IMR-90 (cell line): ENCODE measurements at regions not wholly inside any gene's neighbourhood (a gene's known extent, or its start where the extent isn't known, plus 50 kb on each side); places are given as distances from the start of the nearest gene placed in this dataset.
"Not testable (repeated sequence)": the region's sequence is repeated elsewhere in the genome, so short reads cannot be mapped to it uniquely, and the experiment has no call there.

ENCODE experiments used
- ATAC-seq: fragments of 200-7000 bp; cut with Tn5 transposase; 2 replicates; pipeline ENCODE4 v1.9.1; 2020; ENCODE audit warnings: low read depth, mild to moderate bottlenecking, moderate library complexity
- BruUV-seq: library from RNA; stranded (reverse); fragments of 400-500 nt; replicated peaks from 2 replicates; lab custom pipeline; 2021; lab: Mats Ljungman, UMichigan
- CTCF ChIA-PET: fragments of 300-600 bp; formaldehyde crosslinking; extraction: SDS; loops from one replicate; lab custom pipeline; 2021; ENCODE audit warnings: antibody characterized with exemption; lab: Yijun Ruan, JAX
- POLR2A ChIA-PET: fragments of 300-600 bp; sonication (Branson Sonifier 250); formaldehyde crosslinking; loops from one replicate; lab custom pipeline; 2022; ENCODE audit warnings: antibody characterized with exemption; ENCODE audit not compliant: unreplicated experiment; lab: Charles Lee
- DNase-seq: peaks from one replicate; pipeline ENCODE4 v3.0.0; 2013
- H2AFZ ChIP-seq: replicated peaks from 2 replicates; pipeline ENCODE3; 2013; ENCODE audit warnings: low read length, mild to moderate bottlenecking; ENCODE audit not compliant: poor library complexity
- H2AK5ac ChIP-seq: 2 replicates; pipeline ENCODE4 v1.6.1; 2013; ENCODE audit warnings: low read depth, low read length, inconsistent platforms
- H2AK9ac ChIP-seq: replicated peaks from 2 replicates; pipeline ENCODE3; 2013; ENCODE audit warnings: mild to moderate bottlenecking, low read depth, low read length, moderate library complexity; ENCODE audit not compliant: poor library complexity
- H2BK120ac ChIP-seq: 2 replicates; pipeline ENCODE4 v1.6.1; 2013; ENCODE audit warnings: low read depth, low read length, inconsistent platforms
- H2BK15ac ChIP-seq: 3 replicates; pipeline ENCODE4 v1.6.1; 2013; ENCODE audit warnings: low read depth, low read length, inconsistent platforms
- H2BK20ac ChIP-seq: 2 replicates; pipeline ENCODE4 v1.6.1; 2013; ENCODE audit warnings: low read depth, mild to moderate bottlenecking, inconsistent platforms, low read length, moderate library complexity
- H2BK5ac ChIP-seq: 2 replicates; pipeline ENCODE4 v1.6.1; 2013; ENCODE audit warnings: mild to moderate bottlenecking, low read depth, low read length, inconsistent platforms; ENCODE audit not compliant: poor library complexity, severe bottlenecking
- H3K14ac ChIP-seq: replicated peaks from 2 replicates; pipeline ENCODE4 v1.6.1; 2013; ENCODE audit warnings: low read depth, low read length, inconsistent platforms
- H3K18ac ChIP-seq: 2 replicates; pipeline ENCODE4 v1.6.1; 2013; ENCODE audit warnings: low read depth, low read length, control low read depth
- H3K23ac ChIP-seq: 2 replicates; pipeline ENCODE4 v1.6.1; 2013; ENCODE audit warnings: low read depth, low read length, inconsistent platforms
- H3K27ac ChIP-seq: 2 replicates; pipeline ENCODE4 v1.5.1; 2013; ENCODE audit warnings: mild to moderate bottlenecking, control low read depth, low read length; ENCODE audit not compliant: insufficient read depth
- H3K27me3 ChIP-seq: 2 replicates; pipeline ENCODE4 v1.6.1; 2013; ENCODE audit warnings: low read length; ENCODE audit not compliant: control insufficient read depth, insufficient read depth
- H3K36me3 ChIP-seq: 2 replicates; pipeline ENCODE4 v1.6.1; 2013; ENCODE audit warnings: low read length, mixed read lengths; ENCODE audit not compliant: control insufficient read depth, insufficient read depth
- H3K4ac ChIP-seq: 2 replicates; pipeline ENCODE4 v1.6.1; 2013; ENCODE audit warnings: low read depth, low read length, inconsistent platforms
- H3K4me1 ChIP-seq: 2 replicates; pipeline ENCODE4 v1.6.1; 2013; ENCODE audit warnings: low read length, mixed read lengths; ENCODE audit not compliant: control insufficient read depth, insufficient read depth
- H3K4me2 ChIP-seq: 2 replicates; pipeline ENCODE4 v1.6.1; 2013; ENCODE audit warnings: low read depth, mild to moderate bottlenecking, control low read depth, low read length, moderate library complexity
- H3K4me3 ChIP-seq: 2 replicates; pipeline ENCODE4 v1.5.1; 2013; ENCODE audit warnings: low read depth, mild to moderate bottlenecking, control low read depth, low read length, moderate library complexity; ENCODE audit not compliant: insufficient read depth
- H3K56ac ChIP-seq: 2 replicates; pipeline ENCODE4 v1.6.1; 2013; ENCODE audit warnings: low read length, inconsistent platforms; ENCODE audit not compliant: insufficient read depth; ENCODE audit errors: extremely low read depth
- H3K79me1 ChIP-seq, 2 experiments: 2 replicates each; pipeline ENCODE4 v1.6.1; 2013; ENCODE audit warnings: low read length in 2 of 2, inconsistent platforms in 1 of 2, low read depth in 1 of 2
- H3K9ac ChIP-seq: 2 replicates; pipeline ENCODE4 v1.6.1; 2013; ENCODE audit warnings: low read depth, low read length, control low read depth
- H3K9me1 ChIP-seq: 2 replicates; pipeline ENCODE4 v1.6.1; 2013; ENCODE audit warnings: low read length, inconsistent platforms; ENCODE audit not compliant: insufficient read depth
- H3K9me3 ChIP-seq: 2 replicates; pipeline ENCODE4 v1.6.1; 2013; ENCODE audit warnings: low read length; ENCODE audit not compliant: control insufficient read depth, insufficient read depth
- H4K20me1 ChIP-seq: 2 replicates; pipeline ENCODE4 v1.6.1; 2013; ENCODE audit warnings: low read length, inconsistent platforms; ENCODE audit not compliant: insufficient read depth
- H4K5ac ChIP-seq: 2 replicates; pipeline ENCODE4 v1.6.1; 2013; ENCODE audit warnings: mild to moderate bottlenecking, low read depth, low read length, control low read depth
- H4K8ac ChIP-seq, 2 experiments: 2 replicates each; pipeline ENCODE4 v1.6.1; 2013; ENCODE audit warnings: low read depth in 2 of 2, low read length in 2 of 2, control low read depth in 1 of 2, inconsistent platforms in 1 of 2
- H4K91ac ChIP-seq: 2 replicates; pipeline ENCODE4 v1.6.1; 2013; ENCODE audit warnings: low read depth, low read length, inconsistent platforms; ENCODE audit not compliant: insufficient read depth
- WGBS, 2 experiments: methylation state at CpG; one replicate each; pipeline versions ENCODE4 v1.1.5 to v1.1.7; 2013; ENCODE audit warnings: missing lambda C conversion rate in 2 of 2; ENCODE audit not compliant: insufficient read length in 1 of 2; ENCODE audit errors: extremely low coverage in 2 of 2; 5-methylcytosine and 5-hydroxymethylcytosine counted together
- dilution Hi-C: fragments of 300-500 bp; cut with HindIII; formaldehyde crosslinking; loops from one replicate; pipeline ENCODE4 v1.14.3; 2018; ENCODE audit warnings: low sequenced_read_pairs; ENCODE audit not compliant: unreplicated experiment
- in situ Hi-C: fragments of 300-500 bp; cut with MboI; formaldehyde crosslinking; loops from 3 replicates; pipeline ENCODE4 v1.14.3; 2019; ENCODE audit warnings: low sequenced_read_pairs, inconsistent platforms, mixed read lengths
- intact Hi-C: fragments of 100-400 bp; cut with micrococcal nuclease; formaldehyde crosslinking; loops from 2 replicates; pipeline ENCODE4 v1.10.0; 2022

- H3K9me1 ChIP-seq, H4K91ac ChIP-seq, intact Hi-C loops, H2AK9ac ChIP-seq, H3K4me1 ChIP-seq, H2BK5ac ChIP-seq, in situ Hi-C loops, H3K4me3 ChIP-seq, H3K27ac ChIP-seq, H2BK120ac ChIP-seq, H3K18ac ChIP-seq, H3K23ac ChIP-seq, H4K20me1 ChIP-seq, dilution Hi-C loops, ATAC-seq, CTCF ChIA-PET, H4K8ac ChIP-seq, H3K36me3 ChIP-seq, H2BK15ac ChIP-seq, H2AK5ac ChIP-seq, H3K14ac ChIP-seq, H2BK20ac ChIP-seq, H3K79me1 ChIP-seq, H3K4ac ChIP-seq, H3K4me2 ChIP-seq, H3K56ac ChIP-seq, DNase-seq, POLR2A ChIA-PET, H3K9me3 ChIP-seq, BruUV-seq, H3K27me3 ChIP-seq, H4K5ac ChIP-seq, H3K9ac ChIP-seq, H2AFZ ChIP-seq: not testable (repeated sequence)
- no CpG with 5 or more reads among the region's 9 CpGs for WGBS, 2 experiments
Observed at GRCh38 chr2:87284471-87284772, 262.8 kb upstream of the PLGLB1 start.

GRCh38 chr2:87285139-87285538 is 263.5 kb upstream of the PLGLB1 start:
- CTCF ChIA-PET, H2BK20ac ChIP-seq, H3K9ac ChIP-seq, H3K4me3 ChIP-seq, H2AFZ ChIP-seq, H3K4me1 ChIP-seq, H2AK9ac ChIP-seq, H3K18ac ChIP-seq, DNase-seq, ATAC-seq, H3K4ac ChIP-seq, H3K23ac ChIP-seq, dilution Hi-C loops, H3K9me3 ChIP-seq, H3K4me2 ChIP-seq, H3K27me3 ChIP-seq, H3K36me3 ChIP-seq, H2AK5ac ChIP-seq, H3K27ac ChIP-seq, H4K20me1 ChIP-seq, in situ Hi-C loops, BruUV-seq, H4K5ac ChIP-seq, H2BK15ac ChIP-seq, H3K14ac ChIP-seq, POLR2A ChIA-PET, H3K56ac ChIP-seq, H2BK5ac ChIP-seq, H2BK120ac ChIP-seq, H3K79me1 ChIP-seq, H4K8ac ChIP-seq, intact Hi-C loops, H3K9me1 ChIP-seq, H4K91ac ChIP-seq: not testable (repeated sequence)
- WGBS, 2 experiments: no CpG with 5 or more reads among the region's 4 CpGs
